ENCODE measurements at regions not wholly inside any gene's neighbourhood (a gene's known extent, or its start where the extent isn't known, plus 50 kb on each side); places are given as distances from the start of the nearest gene placed in this dataset.

DNA sequence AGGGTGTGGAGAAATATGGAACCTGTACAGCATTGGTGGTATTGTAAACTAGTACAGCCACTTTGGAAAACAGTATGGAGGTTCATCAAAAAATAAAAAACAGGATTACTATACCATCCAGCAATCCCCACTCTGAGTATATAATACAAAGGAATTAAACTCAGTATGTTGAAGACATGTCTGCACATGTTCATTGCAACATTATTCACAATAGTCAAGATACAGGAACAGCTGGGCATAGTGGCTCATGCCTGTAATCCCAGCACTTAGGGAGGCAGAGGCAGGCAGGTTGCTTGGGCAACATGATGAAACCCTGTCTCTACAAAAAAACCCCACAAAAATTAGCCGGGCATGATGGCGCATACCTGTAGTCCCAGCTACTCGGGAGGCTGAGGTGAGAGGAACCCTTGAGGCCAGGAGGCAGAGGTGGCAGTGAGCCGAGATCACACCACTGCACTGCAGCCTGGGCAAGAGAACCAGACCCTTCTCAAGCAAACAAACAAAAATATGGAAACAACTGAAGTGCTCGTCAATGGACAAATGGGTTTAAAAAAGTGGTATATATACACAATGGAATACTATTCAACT is 63.6 kb downstream of the TMEM174 start:
- TF ChIP-seq GABPA (IDR thresholded peaks at IDR 0.05; ENCODE audit: low read depth) (no peak), TAF1 (IDR thresholded peaks at IDR 0.05; ENCODE audit: borderline replicate concordance, low read depth, low read length) (no peak), YY1 (IDR thresholded peaks at IDR 0.05; ENCODE audit: low read depth) (no peak), POLR2AphosphoS5 (IDR thresholded peaks at IDR 0.05; ENCODE audit: low read depth, low read length) (no peak), RAD21 (IDR thresholded peaks at IDR 0.05; ENCODE audit: low read length) (no peak), NFIC (IDR thresholded peaks at IDR 0.05; ENCODE audit: borderline replicate concordance) (no peak), TCF12 (IDR thresholded peaks at IDR 0.05) (no peak), SIN3A (IDR thresholded peaks at IDR 0.05; ENCODE audit: borderline replicate concordance, low read depth, low read length) (no peak), CHD2 (IDR thresholded peaks at IDR 0.05; ENCODE audit: low read length, partially characterized antibody) (no peak), EZH2phosphoT487 (IDR thresholded peaks at IDR 0.05; ENCODE audit: borderline replicate concordance, low read depth) (no peak)
- TF ChIP-seq, protein P1, sequence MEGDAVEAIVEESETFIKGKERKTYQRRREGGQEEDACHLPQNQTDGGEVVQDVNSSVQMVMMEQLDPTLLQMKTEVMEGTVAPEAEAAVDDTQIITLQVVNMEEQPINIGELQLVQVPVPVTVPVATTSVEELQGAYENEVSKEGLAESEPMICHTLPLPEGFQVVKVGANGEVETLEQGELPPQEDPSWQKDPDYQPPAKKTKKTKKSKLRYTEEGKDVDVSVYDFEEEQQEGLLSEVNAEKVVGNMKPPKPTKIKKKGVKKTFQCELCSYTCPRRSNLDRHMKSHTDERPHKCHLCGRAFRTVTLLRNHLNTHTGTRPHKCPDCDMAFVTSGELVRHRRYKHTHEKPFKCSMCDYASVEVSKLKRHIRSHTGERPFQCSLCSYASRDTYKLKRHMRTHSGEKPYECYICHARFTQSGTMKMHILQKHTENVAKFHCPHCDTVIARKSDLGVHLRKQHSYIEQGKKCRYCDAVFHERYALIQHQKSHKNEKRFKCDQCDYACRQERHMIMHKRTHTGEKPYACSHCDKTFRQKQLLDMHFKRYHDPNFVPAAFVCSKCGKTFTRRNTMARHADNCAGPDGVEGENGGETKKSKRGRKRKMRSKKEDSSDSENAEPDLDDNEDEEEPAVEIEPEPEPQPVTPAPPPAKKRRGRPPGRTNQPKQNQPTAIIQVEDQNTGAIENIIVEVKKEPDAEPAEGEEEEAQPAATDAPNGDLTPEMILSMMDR (IDR thresholded peaks at IDR 0.05), result no peak
- TF ChIP-seq, protein P2, sequence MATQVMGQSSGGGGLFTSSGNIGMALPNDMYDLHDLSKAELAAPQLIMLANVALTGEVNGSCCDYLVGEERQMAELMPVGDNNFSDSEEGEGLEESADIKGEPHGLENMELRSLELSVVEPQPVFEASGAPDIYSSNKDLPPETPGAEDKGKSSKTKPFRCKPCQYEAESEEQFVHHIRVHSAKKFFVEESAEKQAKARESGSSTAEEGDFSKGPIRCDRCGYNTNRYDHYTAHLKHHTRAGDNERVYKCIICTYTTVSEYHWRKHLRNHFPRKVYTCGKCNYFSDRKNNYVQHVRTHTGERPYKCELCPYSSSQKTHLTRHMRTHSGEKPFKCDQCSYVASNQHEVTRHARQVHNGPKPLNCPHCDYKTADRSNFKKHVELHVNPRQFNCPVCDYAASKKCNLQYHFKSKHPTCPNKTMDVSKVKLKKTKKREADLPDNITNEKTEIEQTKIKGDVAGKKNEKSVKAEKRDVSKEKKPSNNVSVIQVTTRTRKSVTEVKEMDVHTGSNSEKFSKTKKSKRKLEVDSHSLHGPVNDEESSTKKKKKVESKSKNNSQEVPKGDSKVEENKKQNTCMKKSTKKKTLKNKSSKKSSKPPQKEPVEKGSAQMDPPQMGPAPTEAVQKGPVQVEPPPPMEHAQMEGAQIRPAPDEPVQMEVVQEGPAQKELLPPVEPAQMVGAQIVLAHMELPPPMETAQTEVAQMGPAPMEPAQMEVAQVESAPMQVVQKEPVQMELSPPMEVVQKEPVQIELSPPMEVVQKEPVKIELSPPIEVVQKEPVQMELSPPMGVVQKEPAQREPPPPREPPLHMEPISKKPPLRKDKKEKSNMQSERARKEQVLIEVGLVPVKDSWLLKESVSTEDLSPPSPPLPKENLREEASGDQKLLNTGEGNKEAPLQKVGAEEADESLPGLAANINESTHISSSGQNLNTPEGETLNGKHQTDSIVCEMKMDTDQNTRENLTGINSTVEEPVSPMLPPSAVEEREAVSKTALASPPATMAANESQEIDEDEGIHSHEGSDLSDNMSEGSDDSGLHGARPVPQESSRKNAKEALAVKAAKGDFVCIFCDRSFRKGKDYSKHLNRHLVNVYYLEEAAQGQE (IDR thresholded peaks at IDR 0.05; ENCODE audit: low read depth, low read length), result no peak
- TF ChIP-seq, protein P3, sequence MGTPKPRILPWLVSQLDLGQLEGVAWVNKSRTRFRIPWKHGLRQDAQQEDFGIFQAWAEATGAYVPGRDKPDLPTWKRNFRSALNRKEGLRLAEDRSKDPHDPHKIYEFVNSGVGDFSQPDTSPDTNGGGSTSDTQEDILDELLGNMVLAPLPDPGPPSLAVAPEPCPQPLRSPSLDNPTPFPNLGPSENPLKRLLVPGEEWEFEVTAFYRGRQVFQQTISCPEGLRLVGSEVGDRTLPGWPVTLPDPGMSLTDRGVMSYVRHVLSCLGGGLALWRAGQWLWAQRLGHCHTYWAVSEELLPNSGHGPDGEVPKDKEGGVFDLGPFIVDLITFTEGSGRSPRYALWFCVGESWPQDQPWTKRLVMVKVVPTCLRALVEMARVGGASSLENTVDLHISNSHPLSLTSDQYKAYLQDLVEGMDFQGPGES (IDR thresholded peaks at IDR 0.05; ENCODE audit: low read depth, low read length), result no peak
- TF ChIP-seq, protein P4, sequence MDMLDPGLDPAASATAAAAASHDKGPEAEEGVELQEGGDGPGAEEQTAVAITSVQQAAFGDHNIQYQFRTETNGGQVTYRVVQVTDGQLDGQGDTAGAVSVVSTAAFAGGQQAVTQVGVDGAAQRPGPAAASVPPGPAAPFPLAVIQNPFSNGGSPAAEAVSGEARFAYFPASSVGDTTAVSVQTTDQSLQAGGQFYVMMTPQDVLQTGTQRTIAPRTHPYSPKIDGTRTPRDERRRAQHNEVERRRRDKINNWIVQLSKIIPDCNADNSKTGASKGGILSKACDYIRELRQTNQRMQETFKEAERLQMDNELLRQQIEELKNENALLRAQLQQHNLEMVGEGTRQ (IDR thresholded peaks at IDR 0.05; ENCODE audit: borderline replicate concordance, low read depth, low read length), result no peak
